ENCODE measurements at regions not wholly inside any gene's neighbourhood (a gene's known extent, or its start where the extent isn't known, plus 50 kb on each side); places are given as distances from the start of the nearest gene placed in this dataset.

DNA sequence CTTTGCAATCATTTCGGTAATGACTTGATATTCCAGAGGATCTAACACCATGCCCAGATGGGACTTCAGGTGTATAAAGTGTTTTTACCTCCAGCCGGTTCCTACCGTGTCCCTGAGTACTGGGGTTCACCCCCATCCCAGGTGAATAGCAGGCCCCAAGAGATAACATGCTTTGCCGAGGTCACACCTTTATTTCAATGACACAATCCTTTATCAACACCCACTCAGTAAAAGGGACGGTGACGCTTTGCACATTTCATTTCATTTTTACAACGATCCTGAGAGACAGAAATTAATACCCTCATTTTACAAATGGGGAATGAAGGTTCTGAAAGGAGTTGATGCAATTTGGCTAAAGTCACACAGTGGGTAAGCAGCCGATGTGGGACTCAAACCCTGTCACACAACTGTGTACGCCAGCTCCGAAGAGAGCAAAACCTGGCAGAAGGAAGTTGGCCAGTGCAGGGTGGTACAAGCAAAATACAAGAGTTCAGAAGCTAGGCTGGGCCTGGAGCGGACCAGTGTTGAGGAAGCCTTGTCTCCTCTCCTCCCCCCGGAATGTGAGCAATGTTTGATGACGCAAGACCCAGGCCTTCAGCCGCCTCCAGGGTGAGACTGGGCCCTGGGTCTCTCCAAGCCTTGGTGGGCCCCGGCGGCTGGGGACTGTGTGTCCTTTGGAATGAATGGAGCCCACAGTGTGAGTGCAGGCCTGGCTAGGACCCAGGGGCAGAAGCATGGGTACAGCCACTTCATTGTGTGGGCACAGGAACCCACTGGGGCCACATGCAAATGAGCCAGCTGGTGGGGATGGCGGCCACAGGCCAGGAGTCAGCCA lies 139.6 kb upstream of the MYCN start:
- ATAC-seq, result no peak
- no peak for TF ChIP-seq ESRRG (CRISPR knock-in tag; IDR thresholded peaks at IDR 0.05)
- TF ChIP-seq BACH2 (CRISPR knock-in tag; IDR thresholded peaks at IDR 0.05; ENCODE audit: borderline replicate concordance), result no peak
- no peak for TF ChIP-seq SNAI2 (CRISPR knock-in tag; IDR thresholded peaks at IDR 0.05)
- no peak for TF ChIP-seq ZNF8 (CRISPR knock-in tag; IDR thresholded peaks at IDR 0.05)
- no peak for TF ChIP-seq ISL1 (CRISPR knock-in tag; IDR thresholded peaks at IDR 0.05)
- no peak for TF ChIP-seq ZNF565 (CRISPR knock-in tag; conservative IDR thresholded peaks at IDR 0.05; ENCODE audit: low read depth)
- no peak for TF ChIP-seq ARNTL (CRISPR knock-in tag; IDR thresholded peaks at IDR 0.05; ENCODE audit: borderline replicate concordance, low read depth)
- TF ChIP-seq CSRNP3 (CRISPR knock-in tag; IDR thresholded peaks at IDR 0.05), result no peak
- TF ChIP-seq OSR1 (CRISPR knock-in tag; IDR thresholded peaks at IDR 0.05), result no peak
- no peak for TF ChIP-seq ZFP30 (CRISPR knock-in tag; IDR thresholded peaks at IDR 0.05)

DNA sequence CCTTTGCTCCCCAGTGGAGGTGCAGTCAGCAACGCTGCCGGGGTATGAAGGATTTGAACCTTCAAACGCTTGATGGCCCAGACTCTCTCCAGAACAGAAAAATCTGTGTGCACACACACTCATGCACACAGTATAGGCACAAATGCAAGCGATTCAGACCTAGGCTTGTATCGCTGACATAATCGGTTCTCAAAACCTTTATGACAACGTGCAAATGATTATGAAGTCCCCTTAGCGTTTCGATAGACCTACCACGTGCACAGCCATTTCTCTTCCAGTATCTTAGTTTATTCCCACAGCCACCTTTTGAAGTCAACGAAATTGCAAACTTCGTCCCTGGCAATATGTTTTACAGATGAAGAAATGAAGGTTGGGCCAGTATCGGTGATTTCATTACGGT lies 138.9 kb upstream of the MYCN start:
- no peak for ATAC-seq
- TF ChIP-seq ZC3H10 (CRISPR knock-in tag; IDR thresholded peaks at IDR 0.05), result no peak
- TF ChIP-seq CSDC2 (CRISPR knock-in tag; IDR thresholded peaks at IDR 0.05), result no peak
- TF ChIP-seq SNAI2 (CRISPR knock-in tag; IDR thresholded peaks at IDR 0.05), result no peak
- TF ChIP-seq ISL1 (CRISPR knock-in tag; IDR thresholded peaks at IDR 0.05), result no peak
- no peak for TF ChIP-seq OSR1 (CRISPR knock-in tag; IDR thresholded peaks at IDR 0.05)
- no peak for TF ChIP-seq ZNF565 (CRISPR knock-in tag; conservative IDR thresholded peaks at IDR 0.05; ENCODE audit: low read depth)
- TF ChIP-seq, protein P1, sequence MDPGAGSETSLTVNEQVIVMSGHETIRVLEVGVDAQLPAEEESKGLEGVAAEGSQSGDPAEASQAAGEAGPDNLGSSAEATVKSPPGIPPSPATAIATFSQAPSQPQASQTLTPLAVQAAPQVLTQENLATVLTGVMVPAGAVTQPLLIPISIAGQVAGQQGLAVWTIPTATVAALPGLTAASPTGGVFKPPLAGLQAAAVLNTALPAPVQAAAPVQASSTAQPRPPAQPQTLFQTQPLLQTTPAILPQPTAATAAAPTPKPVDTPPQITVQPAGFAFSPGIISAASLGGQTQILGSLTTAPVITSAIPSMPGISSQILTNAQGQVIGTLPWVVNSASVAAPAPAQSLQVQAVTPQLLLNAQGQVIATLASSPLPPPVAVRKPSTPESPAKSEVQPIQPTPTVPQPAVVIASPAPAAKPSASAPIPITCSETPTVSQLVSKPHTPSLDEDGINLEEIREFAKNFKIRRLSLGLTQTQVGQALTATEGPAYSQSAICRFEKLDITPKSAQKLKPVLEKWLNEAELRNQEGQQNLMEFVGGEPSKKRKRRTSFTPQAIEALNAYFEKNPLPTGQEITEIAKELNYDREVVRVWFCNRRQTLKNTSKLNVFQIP (CRISPR knock-in tag; IDR thresholded peaks at IDR 0.05; ENCODE audit: borderline replicate concordance, low read depth), result no peak
- TF ChIP-seq ARNTL (CRISPR knock-in tag; IDR thresholded peaks at IDR 0.05; ENCODE audit: borderline replicate concordance, low read depth), result no peak
- TF ChIP-seq PATZ1 (CRISPR knock-in tag; IDR thresholded peaks at IDR 0.05; ENCODE audit: borderline replicate concordance), result no peak
- TF ChIP-seq TCF4 (CRISPR knock-in tag; IDR thresholded peaks at IDR 0.05; ENCODE audit: borderline replicate concordance), result no peak
- no peak for TF ChIP-seq RARB (CRISPR knock-in tag; IDR thresholded peaks at IDR 0.05)
- no peak for TF ChIP-seq ZFP30 (CRISPR knock-in tag; IDR thresholded peaks at IDR 0.05)
- TF ChIP-seq TSHZ2 (CRISPR knock-in tag; IDR thresholded peaks at IDR 0.05), result no peak
- TF ChIP-seq ZNF8 (CRISPR knock-in tag; IDR thresholded peaks at IDR 0.05), result no peak
- TF ChIP-seq BACH2 (CRISPR knock-in tag; IDR thresholded peaks at IDR 0.05; ENCODE audit: borderline replicate concordance), result no peak
- no peak for TF ChIP-seq ZNF70 (CRISPR knock-in tag; IDR thresholded peaks at IDR 0.05)
- TF ChIP-seq, protein P2, sequence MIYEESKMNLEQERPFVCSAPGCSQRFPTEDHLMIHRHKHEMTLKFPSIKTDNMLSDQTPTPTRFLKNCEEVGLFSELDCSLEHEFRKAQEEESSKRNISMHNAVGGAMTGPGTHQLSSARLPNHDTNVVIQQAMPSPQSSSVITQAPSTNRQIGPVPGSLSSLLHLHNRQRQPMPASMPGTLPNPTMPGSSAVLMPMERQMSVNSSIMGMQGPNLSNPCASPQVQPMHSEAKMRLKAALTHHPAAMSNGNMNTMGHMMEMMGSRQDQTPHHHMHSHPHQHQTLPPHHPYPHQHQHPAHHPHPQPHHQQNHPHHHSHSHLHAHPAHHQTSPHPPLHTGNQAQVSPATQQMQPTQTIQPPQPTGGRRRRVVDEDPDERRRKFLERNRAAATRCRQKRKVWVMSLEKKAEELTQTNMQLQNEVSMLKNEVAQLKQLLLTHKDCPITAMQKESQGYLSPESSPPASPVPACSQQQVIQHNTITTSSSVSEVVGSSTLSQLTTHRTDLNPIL (CRISPR knock-in tag; IDR thresholded peaks at IDR 0.05; ENCODE audit: low read depth), result no peak
- no peak for TF ChIP-seq TOX (CRISPR knock-in tag; IDR thresholded peaks at IDR 0.05; ENCODE audit: borderline replicate concordance)
- TF ChIP-seq GLIS3 (CRISPR knock-in tag; IDR thresholded peaks at IDR 0.05), result no peak
